ENCODE measurements at regions not wholly inside any gene's neighbourhood (a gene's known extent, or its start where the extent isn't known, plus 50 kb on each side); places are given as distances from the start of the nearest gene placed in this dataset.

DNA sequence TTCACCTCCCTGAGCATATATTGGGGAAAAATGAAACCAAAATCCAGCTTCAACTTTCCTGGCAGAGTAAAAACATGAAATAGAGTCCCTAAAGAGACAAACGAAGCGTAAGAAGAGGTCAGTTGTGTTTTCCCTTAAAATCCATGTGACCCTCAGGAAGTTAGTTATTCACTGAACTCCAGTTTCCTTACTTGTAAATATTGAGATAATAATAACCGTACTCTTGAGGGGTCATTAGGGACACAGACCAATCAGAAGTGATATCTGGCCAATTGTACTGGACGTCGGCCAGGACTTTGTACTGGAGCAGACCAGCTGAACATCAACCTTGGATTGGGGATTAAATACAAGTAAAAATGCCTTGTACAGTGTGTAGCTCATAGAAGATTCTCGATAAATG, 167.0 kb downstream of the GATA3 start:
- no peak overlapping the region for H3K4me3 ChIP-seq (ENCODE audit: low read depth, low read length)
- no peak overlapping the region for H2AFZ ChIP-seq (ENCODE audit: insufficient read depth, low read length, poor library complexity)
- H3K14ac ChIP-seq (ENCODE audit: low read length) = no peak overlapping the region
- no peak overlapping the region for H3K9ac ChIP-seq (ENCODE audit: low read length)
- WGBS (ENCODE audit: extremely low coverage, insufficient coverage, insufficient read length) = no CpG with 5 or more reads among the region's 6 CpGs
- H3K18ac ChIP-seq (ENCODE audit: low read length) = no peak overlapping the region
- no peaks in the 10 kb centered on the region for H3K9me3 ChIP-seq (ENCODE audit: insufficient read depth, low read depth, low read length)
- H3K27me3 ChIP-seq (ENCODE audit: insufficient read depth, low read length) = no peaks in the 10 kb centered on the region
- H3K4me2 ChIP-seq (ENCODE audit: low read length) = no peak overlapping the region
- no peaks in the 10 kb centered on the region for H3K4me1 ChIP-seq (ENCODE audit: control insufficient read depth in 1 of 2, insufficient read depth in 2 of 2, low read length in 2 of 2)
- H3K23ac ChIP-seq (ENCODE audit: low read length) = no peak overlapping the region
- no peak overlapping the region for H4K8ac ChIP-seq (ENCODE audit: low read depth, low read length)
- no peak for DNase-seq
- no peak overlapping the region for H4K91ac ChIP-seq (ENCODE audit: low read depth, low read length)
- H2BK5ac ChIP-seq (ENCODE audit: low read depth, low read length, poor library complexity) = no peak overlapping the region
- no peaks in the 10 kb centered on the region for H3K36me3 ChIP-seq (ENCODE audit: control insufficient read depth in 1 of 2, insufficient read depth in 2 of 2, low read length in 2 of 2)
- no peak overlapping the region for H2BK12ac ChIP-seq (ENCODE audit: low read length)
- no peaks in the 10 kb centered on the region for H3K79me2 ChIP-seq (ENCODE audit: control insufficient read depth, insufficient read depth, low read length, poor library complexity)
- H3K79me1 ChIP-seq (ENCODE audit: low read length) = no peaks in the 10 kb centered on the region
- no peak overlapping the region for H4K12ac ChIP-seq (ENCODE audit: low read depth, low read length)
- H2BK120ac ChIP-seq (ENCODE audit: insufficient read depth, low read length, poor library complexity) = no peak overlapping the region
- H2AK5ac ChIP-seq (ENCODE audit: low read length) = no peak overlapping the region
- no peak overlapping the region for H3K4ac ChIP-seq (ENCODE audit: low read depth, low read length)
- H3K27ac ChIP-seq (ENCODE audit: low read depth, low read length) = no peak overlapping the region

DNA sequence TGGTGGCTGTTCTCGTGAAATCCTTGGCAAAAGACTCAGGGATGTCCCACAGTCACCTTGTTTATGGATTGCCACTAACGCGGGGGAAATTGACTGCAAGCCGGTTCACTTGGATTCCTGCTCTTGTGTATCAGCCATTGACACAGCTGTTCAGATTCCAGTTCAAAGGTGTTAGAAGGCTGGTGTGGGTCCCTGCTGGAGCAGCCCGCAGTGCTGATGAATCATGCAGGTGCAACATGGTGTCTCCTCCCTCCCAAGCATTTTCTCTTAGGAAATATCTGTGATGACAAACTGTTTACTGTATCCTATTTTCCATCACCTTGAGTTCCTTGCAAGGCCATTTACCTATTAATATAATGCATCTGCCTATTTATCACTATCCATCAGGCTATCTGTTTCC, 170.1 kb downstream of the GATA3 start:
- Histone ChIP-seq H4K12ac (ENCODE audit: low read depth, low read length) (no peak overlapping the region), H3K14ac (ENCODE audit: low read length) (no peak overlapping the region), H2AFZ (ENCODE audit: insufficient read depth, low read length, poor library complexity) (no peak overlapping the region), H2BK12ac (ENCODE audit: low read length) (no peak overlapping the region), H2BK120ac (ENCODE audit: insufficient read depth, low read length, poor library complexity) (no peak overlapping the region), H3K9me3 (ENCODE audit: insufficient read depth, low read depth, low read length) (no peaks in the 10 kb centered on the region), H3K9ac (ENCODE audit: low read length) (no peak overlapping the region), H3K18ac (ENCODE audit: low read length) (no peak overlapping the region), H3K36me3 (ENCODE audit: control insufficient read depth in 1 of 2, insufficient read depth in 2 of 2, low read length in 2 of 2) (no peaks in the 10 kb centered on the region), H3K23ac (ENCODE audit: low read length) (no peak overlapping the region), H3K4me1 (ENCODE audit: control insufficient read depth in 1 of 2, insufficient read depth in 2 of 2, low read length in 2 of 2) (no peaks in the 10 kb centered on the region), H3K27me3 (ENCODE audit: insufficient read depth, low read length) (no peaks in the 10 kb centered on the region), H3K4ac (ENCODE audit: low read depth, low read length) (no peak overlapping the region), H3K79me2 (ENCODE audit: control insufficient read depth, insufficient read depth, low read length, poor library complexity) (no peaks in the 10 kb centered on the region), H2BK5ac (ENCODE audit: low read depth, low read length, poor library complexity) (no peak overlapping the region), H3K4me3 (ENCODE audit: low read depth, low read length) (no peak overlapping the region), H4K91ac (ENCODE audit: low read depth, low read length) (no peak overlapping the region), H2AK5ac (ENCODE audit: low read length) (no peak overlapping the region), H3K4me2 (ENCODE audit: low read length) (no peak overlapping the region), H3K27ac (ENCODE audit: low read depth, low read length) (no peak overlapping the region), H4K8ac (ENCODE audit: low read depth, low read length) (no peak overlapping the region), H3K79me1 (ENCODE audit: low read length) (no peaks in the 10 kb centered on the region)
- peak; percentile 89 to 93 for DNase-seq
- no CpG with 5 or more reads among the region's 5 CpGs for WGBS (ENCODE audit: extremely low coverage, insufficient coverage, insufficient read length)

DNA sequence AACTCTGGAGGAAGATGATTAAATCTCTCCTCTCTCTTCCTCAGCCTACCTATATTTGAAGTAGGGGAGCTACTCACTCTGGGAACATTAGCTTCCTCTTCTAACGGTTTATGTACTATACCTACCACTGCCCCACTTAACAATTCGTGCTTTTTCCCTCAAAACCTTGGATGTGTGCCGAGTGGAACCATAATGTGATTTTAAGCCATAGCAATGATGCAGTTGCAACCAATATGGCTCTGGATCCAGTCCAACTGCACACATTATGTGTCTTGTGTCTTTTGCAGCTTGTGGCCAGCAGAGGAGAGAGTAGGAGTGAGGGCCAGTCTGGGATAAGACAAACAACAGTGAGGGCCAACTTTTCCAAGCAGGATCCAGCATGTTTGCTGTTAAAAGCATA, 170.7 kb downstream of the GATA3 start:
- Histone ChIP-seq H2BK12ac (ENCODE audit: low read length) (no peak overlapping the region), H4K8ac (ENCODE audit: low read depth, low read length) (no peak overlapping the region), H3K36me3 (ENCODE audit: control insufficient read depth in 1 of 2, insufficient read depth in 2 of 2, low read length in 2 of 2) (no peaks in the 10 kb centered on the region), H3K27ac (ENCODE audit: low read depth, low read length) (no peak overlapping the region), H3K79me2 (ENCODE audit: control insufficient read depth, insufficient read depth, low read length, poor library complexity) (no peaks in the 10 kb centered on the region), H3K27me3 (ENCODE audit: insufficient read depth, low read length) (no peaks in the 10 kb centered on the region), H3K4ac (ENCODE audit: low read depth, low read length) (no peak overlapping the region), H2AFZ (ENCODE audit: insufficient read depth, low read length, poor library complexity) (no peak overlapping the region), H2AK5ac (ENCODE audit: low read length) (no peak overlapping the region), H3K9ac (ENCODE audit: low read length) (no peak overlapping the region), H3K18ac (ENCODE audit: low read length) (no peak overlapping the region), H3K14ac (ENCODE audit: low read length) (no peak overlapping the region), H3K9me3 (ENCODE audit: insufficient read depth, low read depth, low read length) (no peaks in the 10 kb centered on the region), H4K91ac (ENCODE audit: low read depth, low read length) (no peak overlapping the region), H2BK5ac (ENCODE audit: low read depth, low read length, poor library complexity) (no peak overlapping the region), H2BK120ac (ENCODE audit: insufficient read depth, low read length, poor library complexity) (no peak overlapping the region), H3K4me3 (ENCODE audit: low read depth, low read length) (no peak overlapping the region), H3K79me1 (ENCODE audit: low read length) (no peaks in the 10 kb centered on the region), H3K23ac (ENCODE audit: low read length) (no peak overlapping the region), H3K4me2 (ENCODE audit: low read length) (no peak overlapping the region), H4K12ac (ENCODE audit: low read depth, low read length) (no peak overlapping the region), H3K4me1 (ENCODE audit: control insufficient read depth in 1 of 2, insufficient read depth in 2 of 2, low read length in 2 of 2) (no peaks in the 10 kb centered on the region)
- no peak for DNase-seq
- no CpG with 5 or more reads among the region's 3 CpGs for WGBS (ENCODE audit: extremely low coverage, insufficient coverage, insufficient read length)

DNA sequence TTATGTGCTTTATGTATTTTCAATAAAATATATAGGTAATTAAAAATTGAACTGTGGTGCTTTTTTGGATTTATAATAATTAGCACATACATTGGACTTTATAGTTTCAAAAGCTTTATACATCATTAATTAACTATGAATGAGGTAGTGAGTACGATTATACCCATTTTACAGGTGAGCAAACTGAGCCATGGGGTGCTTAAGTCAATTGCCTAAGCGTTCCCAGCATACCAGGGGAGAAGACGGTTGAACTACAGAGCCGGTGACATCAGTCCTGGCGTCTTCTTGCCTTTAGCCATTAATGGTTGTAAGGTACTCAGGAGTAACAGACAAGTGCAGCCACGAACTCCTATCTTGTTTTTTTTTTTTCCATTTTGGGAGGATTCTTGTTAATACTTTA, 172.8 kb downstream of the GATA3 start:
- Histone ChIP-seq H3K4me3 (ENCODE audit: low read depth, low read length) (no peak overlapping the region), H2BK12ac (ENCODE audit: low read length) (no peak overlapping the region), H3K27me3 (ENCODE audit: insufficient read depth, low read length) (no peaks in the 10 kb centered on the region), H2AK5ac (ENCODE audit: low read length) (no peak overlapping the region), H3K4me2 (ENCODE audit: low read length) (no peak overlapping the region), H3K9me3 (ENCODE audit: insufficient read depth, low read depth, low read length) (no peaks in the 10 kb centered on the region), H3K4ac (ENCODE audit: low read depth, low read length) (no peak overlapping the region), H3K27ac (ENCODE audit: low read depth, low read length) (no peak overlapping the region), H3K36me3 (ENCODE audit: control insufficient read depth in 1 of 2, insufficient read depth in 2 of 2, low read length in 2 of 2) (no peaks in the 10 kb centered on the region), H4K91ac (ENCODE audit: low read depth, low read length) (no peak overlapping the region), H2BK120ac (ENCODE audit: insufficient read depth, low read length, poor library complexity) (no peak overlapping the region), H2BK5ac (ENCODE audit: low read depth, low read length, poor library complexity) (no peak overlapping the region), H2AFZ (ENCODE audit: insufficient read depth, low read length, poor library complexity) (no peak overlapping the region), H3K79me1 (ENCODE audit: low read length) (no peaks in the 10 kb centered on the region), H3K79me2 (ENCODE audit: control insufficient read depth, insufficient read depth, low read length, poor library complexity) (no peaks in the 10 kb centered on the region), H4K12ac (ENCODE audit: low read depth, low read length) (no peak overlapping the region), H3K4me1 (ENCODE audit: control insufficient read depth in 1 of 2, insufficient read depth in 2 of 2, low read length in 2 of 2) (no peaks in the 10 kb centered on the region), H3K14ac (ENCODE audit: low read length) (no peak overlapping the region), H3K9ac (ENCODE audit: low read length) (no peak overlapping the region), H3K23ac (ENCODE audit: low read length) (no peak overlapping the region), H4K8ac (ENCODE audit: low read depth, low read length) (no peak overlapping the region), H3K18ac (ENCODE audit: low read length) (no peak overlapping the region)
- no peak for DNase-seq
- no CpG with 5 or more reads among the region's 6 CpGs for WGBS (ENCODE audit: extremely low coverage, insufficient coverage, insufficient read length)
